ENCODE measurements at regions not wholly inside any gene's neighbourhood (a gene's known extent, or its start where the extent isn't known, plus 50 kb on each side); places are given as distances from the start of the nearest gene placed in this dataset.

DNA sequence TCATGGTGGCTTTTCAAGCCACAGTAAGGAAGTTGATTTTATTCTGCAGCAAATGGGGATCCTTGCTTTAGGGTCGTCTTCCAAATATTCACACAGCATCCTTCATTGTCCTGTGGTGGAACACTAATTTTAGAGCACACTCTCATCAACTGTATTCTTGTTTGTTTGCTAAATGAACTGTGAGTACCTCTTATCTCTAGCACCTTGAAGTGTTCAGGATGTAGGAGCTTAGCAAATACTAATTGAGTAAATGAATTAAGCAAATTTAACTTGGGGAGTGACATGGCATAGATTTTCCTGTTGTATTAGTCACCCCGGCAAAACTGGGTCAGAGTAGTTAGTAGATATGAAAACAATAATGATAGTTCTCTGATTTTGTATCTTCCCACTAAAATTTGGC is 156.9 kb downstream of the UBE2NL start:
- TF ChIP-seq, protein P1, sequence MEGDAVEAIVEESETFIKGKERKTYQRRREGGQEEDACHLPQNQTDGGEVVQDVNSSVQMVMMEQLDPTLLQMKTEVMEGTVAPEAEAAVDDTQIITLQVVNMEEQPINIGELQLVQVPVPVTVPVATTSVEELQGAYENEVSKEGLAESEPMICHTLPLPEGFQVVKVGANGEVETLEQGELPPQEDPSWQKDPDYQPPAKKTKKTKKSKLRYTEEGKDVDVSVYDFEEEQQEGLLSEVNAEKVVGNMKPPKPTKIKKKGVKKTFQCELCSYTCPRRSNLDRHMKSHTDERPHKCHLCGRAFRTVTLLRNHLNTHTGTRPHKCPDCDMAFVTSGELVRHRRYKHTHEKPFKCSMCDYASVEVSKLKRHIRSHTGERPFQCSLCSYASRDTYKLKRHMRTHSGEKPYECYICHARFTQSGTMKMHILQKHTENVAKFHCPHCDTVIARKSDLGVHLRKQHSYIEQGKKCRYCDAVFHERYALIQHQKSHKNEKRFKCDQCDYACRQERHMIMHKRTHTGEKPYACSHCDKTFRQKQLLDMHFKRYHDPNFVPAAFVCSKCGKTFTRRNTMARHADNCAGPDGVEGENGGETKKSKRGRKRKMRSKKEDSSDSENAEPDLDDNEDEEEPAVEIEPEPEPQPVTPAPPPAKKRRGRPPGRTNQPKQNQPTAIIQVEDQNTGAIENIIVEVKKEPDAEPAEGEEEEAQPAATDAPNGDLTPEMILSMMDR (IDR thresholded peaks at IDR 0.05) = no peak
- TF ChIP-seq POLR2A (IDR thresholded peaks at IDR 0.05) = no peak

All from thyroid gland (tissue), 4 donors.